Endothelial cell of umbilical vein (primary cell): ENCODE measurements at regions not wholly inside any gene's neighbourhood (a gene's known extent, or its start where the extent isn't known, plus 50 kb on each side); places are given as distances from the start of the nearest gene placed in this dataset.

Experiments used
- GATA2 ChIP-seq: IDR thresholded peaks from 2 replicates; pipeline ENCODE4 v1.7.0; 2011; ENCODE audit warnings: low read depth, mild to moderate bottlenecking, moderate library complexity, mixed read lengths, low read length; ENCODE audit not compliant: insufficient read length, insufficient read depth
- POLR2A ChIP-seq: IDR thresholded peaks from 2 replicates; pipeline ENCODE4 v1.6.1; 2012; ENCODE audit warnings: low read depth, mild to moderate bottlenecking, control low read depth, low read length
- TF ChIP-seq, protein P1 (sequence below), 2 donors: IDR thresholded peaks; 1 replicate in 1 of 2; 2 replicates in 1 of 2; pipeline ENCODE4 v1.5.1; 2011; ENCODE audit warnings: low read length in 2 of 2, mild to moderate bottlenecking in 2 of 2, moderate library complexity in 2 of 2, control low read depth in 1 of 2, inconsistent platforms in 1 of 2, low read depth in 1 of 2; ENCODE audit not compliant: insufficient read depth in 1 of 2; ENCODE audit errors: extremely low read depth in 1 of 2
- TF ChIP-seq, protein P2 (sequence below): IDR thresholded peaks from 2 replicates; pipeline ENCODE4 v1.6.1; 2011; ENCODE audit not compliant: insufficient read depth, insufficient read length

GRCh38 chr11:27205779-27206570 is 157.0 kb downstream of the CCDC34 start:
- TF ChIP-seq POLR2A (no peak), GATA2 (no peak)
- TF ChIP-seq, protein P1, sequence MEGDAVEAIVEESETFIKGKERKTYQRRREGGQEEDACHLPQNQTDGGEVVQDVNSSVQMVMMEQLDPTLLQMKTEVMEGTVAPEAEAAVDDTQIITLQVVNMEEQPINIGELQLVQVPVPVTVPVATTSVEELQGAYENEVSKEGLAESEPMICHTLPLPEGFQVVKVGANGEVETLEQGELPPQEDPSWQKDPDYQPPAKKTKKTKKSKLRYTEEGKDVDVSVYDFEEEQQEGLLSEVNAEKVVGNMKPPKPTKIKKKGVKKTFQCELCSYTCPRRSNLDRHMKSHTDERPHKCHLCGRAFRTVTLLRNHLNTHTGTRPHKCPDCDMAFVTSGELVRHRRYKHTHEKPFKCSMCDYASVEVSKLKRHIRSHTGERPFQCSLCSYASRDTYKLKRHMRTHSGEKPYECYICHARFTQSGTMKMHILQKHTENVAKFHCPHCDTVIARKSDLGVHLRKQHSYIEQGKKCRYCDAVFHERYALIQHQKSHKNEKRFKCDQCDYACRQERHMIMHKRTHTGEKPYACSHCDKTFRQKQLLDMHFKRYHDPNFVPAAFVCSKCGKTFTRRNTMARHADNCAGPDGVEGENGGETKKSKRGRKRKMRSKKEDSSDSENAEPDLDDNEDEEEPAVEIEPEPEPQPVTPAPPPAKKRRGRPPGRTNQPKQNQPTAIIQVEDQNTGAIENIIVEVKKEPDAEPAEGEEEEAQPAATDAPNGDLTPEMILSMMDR (IDR thresholded peaks at IDR 0.05; ENCODE audit: extremely low read depth in 1 of 2, insufficient read depth in 1 of 2, low read depth in 1 of 2, low read length in 2 of 2), result no peak
- TF ChIP-seq, protein P2, sequence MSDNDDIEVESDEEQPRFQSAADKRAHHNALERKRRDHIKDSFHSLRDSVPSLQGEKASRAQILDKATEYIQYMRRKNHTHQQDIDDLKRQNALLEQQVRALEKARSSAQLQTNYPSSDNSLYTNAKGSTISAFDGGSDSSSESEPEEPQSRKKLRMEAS, result no peak
